A673 (cell line): ENCODE measurements at regions not wholly inside any gene's neighbourhood (a gene's known extent, or its start where the extent isn't known, plus 50 kb on each side); places are given as distances from the start of the nearest gene placed in this dataset.
"Not testable (repeated sequence)": the region's sequence is repeated elsewhere in the genome, so short reads cannot be mapped to it uniquely, and the experiment has no call there.

Source experiments
- BruUV-seq: library from RNA; stranded (reverse); fragments of 400-500 nt; replicated peaks from 2 replicates; lab custom pipeline; 2021; lab: Mats Ljungman, UMichigan
- CTCF ChIA-PET: fragments of 300-600 bp; sonication (Branson Sonifier 250); formaldehyde crosslinking; loops from one replicate; lab custom pipeline; 2022; ENCODE audit warnings: antibody characterized with exemption; lab: Charles Lee
- POLR2A ChIA-PET: fragments of 300-600 bp; sonication (Branson Sonifier 250); formaldehyde crosslinking; loops from one replicate; lab custom pipeline; 2022; ENCODE audit warnings: antibody characterized with exemption; ENCODE audit not compliant: low non-redundant PET; lab: Charles Lee
- DNase-seq: peaks from one replicate; pipeline ENCODE4 v3.0.0-alpha.2; 2015; ENCODE audit warnings: low spot score
- H3K27ac ChIP-seq: fragments of 200-600 bp; sonication (generic); 2 replicates; pipeline ENCODE4 v1.5.1; 2016; ENCODE audit warnings: mixed run types, low read depth, mild to moderate bottlenecking, mixed read lengths, antibody characterized with exemption, low read length; ENCODE audit not compliant: poor library complexity, severe bottlenecking
- H3K27me3 ChIP-seq: fragments of 200-600 bp; sonication (generic); replicated peaks from 2 replicates; pipeline ENCODE4 v1.6.1; 2017; ENCODE audit warnings: mixed run types, low read depth, mild to moderate bottlenecking, mixed read lengths, antibody characterized with exemption, low read length; ENCODE audit not compliant: insufficient read depth, poor library complexity
- H3K36me3 ChIP-seq: fragments of 200-600 bp; sonication (generic); 2 replicates; pipeline ENCODE4 v1.6.1; 2016; ENCODE audit warnings: mixed run types, mild to moderate bottlenecking, mixed read lengths, antibody characterized with exemption, low read length; ENCODE audit not compliant: insufficient read depth, poor library complexity, severe bottlenecking
- H3K4me1 ChIP-seq: fragments of 200-600 bp; sonication (generic); 2 replicates; pipeline ENCODE4 v1.6.1; 2017; ENCODE audit warnings: mixed run types, mild to moderate bottlenecking, mixed read lengths, antibody characterized with exemption, low read length; ENCODE audit not compliant: insufficient read depth, poor library complexity, severe bottlenecking
- H3K4me3 ChIP-seq: fragments of 200-600 bp; sonication (generic); 2 replicates; pipeline ENCODE4 v1.5.1; 2016; ENCODE audit warnings: low read depth, mixed run types, mild to moderate bottlenecking, mixed read lengths, low read length; ENCODE audit not compliant: poor library complexity, severe bottlenecking
- H3K9me3 ChIP-seq: fragments of 200-600 bp; sonication (generic); 2 replicates; pipeline ENCODE4 v1.6.1; 2016; ENCODE audit warnings: mixed run types, low read depth, mild to moderate bottlenecking, mixed read lengths, antibody characterized with exemption, low read length; ENCODE audit not compliant: poor library complexity, severe bottlenecking
- EZH2 ChIP-seq: fragments of 200-600 bp; sonication (generic); IDR thresholded peaks from 2 replicates; pipeline ENCODE4 v1.6.1; 2017; ENCODE audit warnings: borderline replicate concordance, low read depth, mild to moderate bottlenecking, mixed read lengths, antibody characterized with exemption, low read length; ENCODE audit not compliant: poor library complexity, severe bottlenecking
- intact Hi-C: fragments of 100-400 bp; cut with micrococcal nuclease; formaldehyde crosslinking; loops from one replicate; pipeline ENCODE4 v1.10.0; 2022; ENCODE audit not compliant: unreplicated experiment
- TF ChIP-seq, protein P1 (sequence below): fragments of 300-800, 200-600 bp; sonication (generic); conservative IDR thresholded peaks from 2 replicates; pipeline ENCODE4 v1.5.1; 2017; ENCODE audit warnings: low read depth, mild to moderate bottlenecking, antibody characterized with exemption, low read length, moderate library complexity, mixed read lengths

DNA sequence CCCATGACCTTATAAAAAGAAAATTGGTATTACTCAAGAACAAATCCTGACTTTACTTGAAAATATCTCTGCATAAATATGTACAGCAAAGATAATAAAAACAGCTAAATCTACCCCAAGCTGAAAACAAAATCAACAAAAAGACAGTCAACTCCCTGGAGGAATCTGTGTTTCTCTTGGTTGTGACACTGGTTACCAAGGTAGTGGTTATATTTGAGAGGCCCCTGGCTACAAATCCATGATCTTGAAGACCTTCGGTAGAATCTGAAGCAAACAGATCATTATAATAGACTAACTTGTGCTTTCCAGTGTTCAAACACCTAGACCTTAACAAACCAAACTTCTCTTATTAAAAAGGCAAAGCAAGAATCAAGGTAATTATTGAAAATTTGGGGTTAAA lies 123.9 kb upstream of the SGCE start:
- no peak overlapping the region for H3K4me3 ChIP-seq
- BruUV-seq = no TSS peak
- H3K9me3 ChIP-seq = no peaks in the 10 kb centered on the region
- DNase-seq = no peak
- H3K36me3 ChIP-seq = no peaks in the 10 kb centered on the region
- intact Hi-C loops = no loop called here
- ChIA-PET CTCF (no interaction called here), POLR2A (no interaction called here)
- H3K4me1 ChIP-seq = no peaks in the 10 kb centered on the region
- H3K27me3 ChIP-seq = no peaks in the 10 kb centered on the region
- no peak for TF ChIP-seq EZH2
- TF ChIP-seq, protein P1, sequence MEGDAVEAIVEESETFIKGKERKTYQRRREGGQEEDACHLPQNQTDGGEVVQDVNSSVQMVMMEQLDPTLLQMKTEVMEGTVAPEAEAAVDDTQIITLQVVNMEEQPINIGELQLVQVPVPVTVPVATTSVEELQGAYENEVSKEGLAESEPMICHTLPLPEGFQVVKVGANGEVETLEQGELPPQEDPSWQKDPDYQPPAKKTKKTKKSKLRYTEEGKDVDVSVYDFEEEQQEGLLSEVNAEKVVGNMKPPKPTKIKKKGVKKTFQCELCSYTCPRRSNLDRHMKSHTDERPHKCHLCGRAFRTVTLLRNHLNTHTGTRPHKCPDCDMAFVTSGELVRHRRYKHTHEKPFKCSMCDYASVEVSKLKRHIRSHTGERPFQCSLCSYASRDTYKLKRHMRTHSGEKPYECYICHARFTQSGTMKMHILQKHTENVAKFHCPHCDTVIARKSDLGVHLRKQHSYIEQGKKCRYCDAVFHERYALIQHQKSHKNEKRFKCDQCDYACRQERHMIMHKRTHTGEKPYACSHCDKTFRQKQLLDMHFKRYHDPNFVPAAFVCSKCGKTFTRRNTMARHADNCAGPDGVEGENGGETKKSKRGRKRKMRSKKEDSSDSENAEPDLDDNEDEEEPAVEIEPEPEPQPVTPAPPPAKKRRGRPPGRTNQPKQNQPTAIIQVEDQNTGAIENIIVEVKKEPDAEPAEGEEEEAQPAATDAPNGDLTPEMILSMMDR = no peak
- no peak overlapping the region for H3K27ac ChIP-seq

DNA sequence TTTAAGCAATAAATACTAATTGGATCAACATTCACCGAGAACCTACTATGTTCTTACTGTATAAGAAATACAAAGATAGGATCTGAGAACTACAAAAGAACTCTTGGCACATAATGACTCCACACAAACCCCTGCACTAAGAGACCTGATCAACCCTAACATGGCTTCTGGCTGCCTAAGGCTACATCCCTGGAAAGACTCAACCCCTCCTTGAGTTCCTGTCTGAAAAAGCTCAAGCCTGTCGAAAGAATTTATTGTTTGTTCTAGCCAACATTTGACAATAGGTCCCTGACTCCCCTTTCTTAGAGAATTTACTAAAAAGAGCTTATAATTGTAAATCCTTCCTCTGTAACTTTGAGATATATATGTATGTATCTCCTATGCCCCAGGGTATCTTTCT lies 125.3 kb upstream of the SGCE start:
- H3K4me3 ChIP-seq = no peak overlapping the region
- no peak for TF ChIP-seq EZH2
- TF ChIP-seq, protein P1 = no peak
- H3K9me3 ChIP-seq = no peaks in the 10 kb centered on the region
- POLR2A ChIA-PET = no interaction called here
- no peaks in the 10 kb centered on the region for H3K36me3 ChIP-seq
- no peaks in the 10 kb centered on the region for H3K27me3 ChIP-seq
- no peak overlapping the region for H3K27ac ChIP-seq
- H3K4me1 ChIP-seq = no peaks in the 10 kb centered on the region
- no TSS peak for BruUV-seq
- CTCF ChIA-PET = no interaction called here
- intact Hi-C loops = no loop called here
- no peak for DNase-seq

DNA sequence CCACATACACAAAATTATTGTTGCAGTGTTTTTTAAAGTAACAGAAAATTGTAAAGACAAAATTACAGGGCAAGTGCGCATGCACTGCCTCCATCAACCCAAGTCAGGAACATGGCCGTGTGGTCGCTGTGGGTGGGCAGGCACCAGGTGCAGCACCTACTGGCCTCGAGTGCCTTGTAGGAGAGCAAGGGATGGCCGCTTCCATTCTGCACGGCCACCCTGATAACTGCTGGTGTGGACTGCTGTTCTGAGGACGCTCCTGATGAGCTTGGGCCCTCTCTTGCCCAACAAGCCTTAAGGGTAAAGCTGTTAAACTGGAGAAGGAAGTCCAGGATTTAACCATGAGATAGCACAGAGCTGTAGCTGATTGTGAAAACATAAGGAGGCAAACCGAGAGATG lies 124.6 kb upstream of the PPP1R9A start:
- Histone ChIP-seq H3K4me1 (no peaks in the 10 kb centered on the region), H3K27me3 (no peaks in the 10 kb centered on the region), H3K4me3 (no peak overlapping the region), H3K27ac (no peak overlapping the region), H3K9me3 (no peaks in the 10 kb centered on the region), H3K36me3 (no peaks in the 10 kb centered on the region)
- intact Hi-C loops = no loop called here
- CTCF ChIA-PET = interaction anchor here (0.7 kb wide), 1 partner anchor 19 kb away, joined by 3 read pairs; no protein-coding TSS in a partner anchor
- POLR2A ChIA-PET = no interaction called here
- DNase-seq = no peak
- no peak for TF ChIP-seq EZH2
- BruUV-seq = no TSS peak

DNA sequence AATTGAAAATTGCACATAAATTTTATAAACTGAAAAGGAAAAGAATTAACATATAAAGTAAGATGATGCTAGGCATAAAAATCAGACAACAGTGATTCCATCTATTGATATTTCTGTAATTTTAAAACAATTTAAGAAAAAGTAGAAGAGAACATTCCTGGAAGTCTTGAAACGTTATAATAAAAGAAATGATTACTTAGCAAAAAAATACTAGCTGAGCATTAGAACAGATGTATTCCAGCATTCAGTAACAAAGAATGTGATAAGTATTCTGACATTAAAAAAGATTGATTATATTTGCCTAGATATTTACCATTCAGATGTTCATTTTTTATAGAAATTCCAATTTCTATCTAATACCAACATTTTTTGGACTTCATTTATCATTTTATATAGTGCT lies 120.1 kb upstream of the PPP1R9A start:
- intact Hi-C loops = no loop called here
- no peaks in the 10 kb centered on the region for H3K36me3 ChIP-seq
- no peak for DNase-seq
- no peak overlapping the region for H3K27ac ChIP-seq
- ChIA-PET POLR2A (no interaction called here), CTCF (no interaction called here)
- no TSS peak for BruUV-seq
- H3K9me3 ChIP-seq = no peaks in the 10 kb centered on the region
- no peak overlapping the region for H3K4me3 ChIP-seq
- H3K4me1 ChIP-seq = no peaks in the 10 kb centered on the region
- TF ChIP-seq, protein P1 = no peak
- no peak for TF ChIP-seq EZH2
- H3K27me3 ChIP-seq = no peaks in the 10 kb centered on the region

DNA sequence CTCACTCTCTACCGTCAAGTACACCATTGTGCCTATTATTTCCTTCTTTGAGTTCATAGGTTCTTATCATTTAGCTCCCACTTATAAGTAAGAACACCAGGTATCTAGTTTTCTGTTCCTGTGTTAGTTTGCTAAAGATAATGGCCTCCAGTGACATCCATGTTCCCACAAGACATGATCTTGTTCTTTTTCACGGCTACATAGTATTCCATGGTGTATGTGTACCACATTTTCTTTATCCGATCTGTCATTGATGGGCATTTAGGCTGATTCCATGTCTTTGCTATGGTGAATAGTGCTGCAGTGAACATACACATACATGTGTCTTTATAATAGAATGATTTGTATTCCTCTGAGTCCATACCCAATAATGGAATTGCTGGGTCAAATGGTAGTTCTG lies 119.0 kb upstream of the PPP1R9A start:
- CTCF ChIA-PET, H3K4me3 ChIP-seq, H3K36me3 ChIP-seq, DNase-seq, BruUV-seq, H3K9me3 ChIP-seq, H3K27ac ChIP-seq, H3K27me3 ChIP-seq, H3K4me1 ChIP-seq, intact Hi-C loops, POLR2A ChIA-PET: not testable (repeated sequence)
